Activated T-cell treated with anti-CD3 and anti-CD28 coated beads for 4 hours (primary cell): ENCODE measurements at regions not wholly inside any gene's neighbourhood (a gene's known extent, or its start where the extent isn't known, plus 50 kb on each side); places are given as distances from the start of the nearest gene placed in this dataset.

Experiments
- DNase-seq: peaks from one replicate; pipeline ENCODE4 v3.0.0-alpha.2; 2020

DNA sequence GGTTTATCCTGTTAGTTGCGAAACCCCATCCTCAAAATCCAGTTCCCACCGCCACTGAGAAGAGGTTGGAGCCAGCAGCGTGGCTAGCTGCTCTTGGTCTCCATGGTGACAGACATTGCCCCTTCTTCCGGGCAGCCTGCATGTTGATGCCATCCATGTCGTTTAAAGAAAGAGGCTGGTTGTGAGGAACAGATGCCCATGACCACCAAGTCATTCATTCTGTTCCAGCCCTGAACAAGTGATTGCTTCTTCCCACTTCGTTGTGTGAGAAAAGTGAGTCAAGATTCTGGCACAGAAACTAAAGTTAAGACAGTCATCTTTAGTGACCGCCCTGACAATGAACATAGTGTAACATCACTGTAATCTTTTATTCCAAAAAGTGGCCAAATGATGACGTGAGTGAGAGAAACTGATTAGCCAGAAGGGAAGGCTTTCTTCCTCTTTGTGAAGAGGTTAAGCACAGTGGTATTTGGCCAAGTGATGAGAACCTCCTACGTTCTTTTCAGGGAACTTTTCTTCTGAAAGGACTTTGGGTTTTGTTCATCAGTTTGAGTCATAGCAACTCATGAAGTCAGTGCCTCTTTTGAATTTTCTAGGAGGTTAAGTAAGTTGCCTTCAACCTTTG, 272.5 kb downstream of the GALR1 start:
- no peak for DNase-seq

- DNase-seq, result no peak
Measured at GRCh38 chr18:77524909-77525308, 275.3 kb downstream of the GALR1 start.

DNA sequence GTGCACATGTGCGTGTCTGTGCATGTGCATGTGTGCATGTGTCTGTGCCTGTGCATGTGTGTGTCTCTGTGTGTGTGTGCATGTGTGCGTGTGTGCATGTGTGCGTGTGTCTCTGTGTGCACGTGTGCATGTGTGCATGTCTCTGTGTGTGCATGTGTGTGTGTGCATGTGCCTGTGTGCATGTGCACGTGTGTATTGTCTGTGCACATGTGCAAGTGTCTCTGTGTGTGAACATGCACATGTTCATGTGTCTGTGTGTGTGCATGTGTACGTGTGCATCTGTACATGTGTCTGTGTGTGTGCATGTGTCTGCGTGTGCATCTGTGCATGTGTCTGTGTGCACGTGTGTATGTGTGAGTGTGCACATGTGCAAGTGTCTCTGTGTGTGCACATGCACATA, 277.3 kb downstream of the GALR1 start:
- no peak for DNase-seq

DNA sequence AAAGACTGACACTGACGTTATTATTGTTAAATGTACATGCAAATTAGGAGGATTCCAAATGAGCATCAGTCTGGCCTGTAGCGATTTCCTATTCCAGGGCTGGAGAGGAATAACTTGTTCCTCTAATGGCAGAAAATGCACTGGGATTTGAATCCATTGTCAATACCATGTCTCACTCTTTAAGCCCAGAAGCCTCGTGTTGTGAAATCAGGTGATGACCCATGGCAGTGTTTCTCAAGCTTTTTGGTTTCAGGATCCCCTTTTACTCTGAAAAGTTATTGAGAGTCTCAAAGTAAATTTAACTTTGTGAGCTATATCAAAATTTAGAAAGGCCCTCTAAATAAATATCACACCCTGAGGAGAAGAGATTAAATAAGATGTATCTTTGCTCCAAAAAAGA, 279.2 kb downstream of the GALR1 start:
- no peak for DNase-seq

GRCh38 chr18:77529492-77530176, 280.0 kb downstream of the GALR1 start:
- DNase-seq, result no peak

GRCh38 chr18:77530732-77531131, 281.1 kb downstream of the GALR1 start:
- DNase-seq, result no peak

DNA sequence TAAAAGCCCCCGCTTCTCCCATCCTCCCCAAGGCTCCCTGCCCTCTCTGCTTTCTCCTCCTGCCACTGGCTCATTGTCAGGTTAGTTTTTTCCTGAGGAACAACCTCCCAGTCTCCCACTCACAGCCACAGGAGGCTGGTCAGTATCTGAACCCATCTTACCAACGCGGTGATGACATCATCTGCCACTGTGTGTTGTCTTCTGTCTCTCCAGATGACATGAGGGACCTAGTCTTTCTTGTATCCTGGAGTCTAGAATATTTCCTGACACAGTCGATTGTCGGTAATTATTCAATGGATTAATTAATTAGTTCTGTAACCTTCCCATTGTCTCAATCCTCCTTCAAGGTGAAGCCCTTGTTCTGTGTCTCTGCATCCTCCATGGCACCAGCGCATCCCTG, 290.2 kb downstream of the GALR1 start:
- no peak for DNase-seq

DNA sequence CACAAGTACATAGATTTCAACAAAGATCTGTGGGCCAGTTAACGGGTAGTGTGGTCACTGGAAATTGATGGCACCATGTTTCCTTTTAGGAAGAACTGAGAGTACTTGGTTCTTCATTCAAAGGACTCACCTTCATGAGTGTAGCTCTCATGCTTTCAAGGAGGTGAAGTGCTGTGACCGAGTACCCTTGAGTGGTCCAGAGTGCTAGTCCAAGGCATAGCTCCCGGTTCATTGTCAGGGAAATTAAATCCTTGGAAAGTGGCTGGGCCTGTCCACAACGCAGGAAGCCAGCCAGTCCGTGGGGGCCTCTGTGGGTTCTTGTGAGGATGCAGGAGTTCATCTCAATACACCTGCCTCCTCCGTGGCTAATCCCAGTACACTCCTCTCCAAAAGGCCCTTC, 295.1 kb downstream of the GALR1 start:
- no peak for DNase-seq

DNA sequence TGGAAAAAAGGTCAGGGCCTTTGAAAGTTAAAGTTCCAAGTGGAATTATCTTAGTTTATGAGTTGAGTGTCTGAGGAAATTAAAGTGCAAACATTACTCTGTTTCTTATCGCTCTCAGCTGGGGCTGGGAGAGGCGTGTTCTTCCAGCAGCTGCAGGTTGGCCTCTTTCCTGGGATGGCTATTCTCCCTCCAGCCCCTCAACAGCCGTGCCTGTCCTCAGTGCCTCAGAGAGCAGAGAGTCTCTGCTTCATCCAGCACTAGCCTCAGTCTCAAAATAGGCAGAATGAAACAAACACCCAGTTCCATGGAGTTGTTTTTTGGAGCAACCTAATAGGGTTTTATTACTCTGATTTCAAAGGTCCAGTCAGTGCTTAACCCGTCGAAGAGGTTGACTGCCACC, 298.1 kb downstream of the GALR1 start:
- DNase-seq, result no peak

DNA sequence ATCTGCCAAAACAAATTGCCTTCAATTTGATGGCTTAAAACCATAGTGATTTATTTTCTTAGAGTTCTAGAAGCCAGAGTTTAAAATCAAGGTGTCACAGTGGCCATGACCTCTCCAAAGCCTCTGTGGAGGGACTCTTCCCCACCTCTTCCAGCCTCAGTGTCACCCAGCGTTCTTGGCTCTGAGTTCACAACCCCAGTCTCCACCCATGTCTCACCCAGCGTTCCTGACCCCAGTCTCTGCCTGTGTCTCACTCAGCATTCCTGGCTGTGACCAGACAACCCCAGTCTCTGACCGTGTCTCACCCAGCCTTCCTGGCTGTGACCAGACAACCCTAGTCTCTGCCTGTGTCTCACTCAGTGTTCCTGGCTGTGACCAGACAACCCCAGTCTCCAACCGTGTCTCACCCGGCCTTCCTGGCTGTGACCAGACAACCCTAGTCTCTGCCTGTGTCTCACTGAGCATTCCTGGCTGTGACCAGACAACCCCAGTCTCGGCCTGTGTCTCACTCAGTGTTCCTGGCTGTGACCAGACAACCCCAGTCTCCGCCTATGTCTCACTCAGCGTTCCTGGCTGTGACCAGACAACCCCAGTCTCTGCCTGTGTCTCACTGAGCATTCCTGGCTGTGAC, 299.3 kb downstream of the GALR1 start:
- DNase-seq, result no peak

DNA sequence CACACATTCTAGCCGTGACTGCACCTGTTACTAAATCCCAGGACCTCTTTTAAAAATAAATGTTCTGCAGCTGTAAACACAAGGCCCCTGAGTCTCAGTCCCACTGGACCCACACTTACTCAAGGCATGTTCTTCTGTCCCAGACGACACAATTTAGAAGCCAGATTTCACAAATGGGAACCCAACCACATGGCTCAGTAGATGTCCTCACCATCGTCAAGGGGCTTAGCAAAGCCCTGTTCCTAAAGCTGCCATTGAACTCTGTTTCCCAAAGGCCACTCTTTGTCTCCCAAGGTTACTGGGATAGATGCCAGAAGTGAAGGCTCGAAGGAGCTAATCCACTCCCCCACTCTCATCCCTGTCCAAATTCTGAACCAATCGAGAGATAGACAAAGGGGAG, 301.0 kb downstream of the GALR1 start:
- no peak for DNase-seq

- DNase-seq, result no peak
Measured at GRCh38 chr18:77551055-77551454, 301.4 kb downstream of the GALR1 start.

DNA sequence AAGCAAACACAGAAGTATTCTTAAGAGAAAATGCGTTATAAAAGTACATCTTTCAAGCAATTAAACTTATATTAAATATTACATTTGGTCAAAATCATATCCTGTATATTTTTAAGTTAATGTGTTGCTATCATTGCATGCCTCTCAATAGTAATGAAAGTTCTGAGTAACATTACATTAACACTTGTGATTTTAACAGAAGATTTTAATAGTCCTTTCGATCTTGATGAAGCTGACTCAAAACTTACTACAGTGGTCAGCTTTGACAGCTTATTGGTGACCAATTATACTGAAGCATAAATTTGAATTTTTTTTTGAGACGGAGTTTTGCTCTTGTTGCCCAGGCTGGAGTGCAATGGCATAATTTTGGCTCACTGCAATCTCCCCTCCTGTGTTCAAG, 303.3 kb downstream of the GALR1 start:
- DNase-seq, result no peak

DNA sequence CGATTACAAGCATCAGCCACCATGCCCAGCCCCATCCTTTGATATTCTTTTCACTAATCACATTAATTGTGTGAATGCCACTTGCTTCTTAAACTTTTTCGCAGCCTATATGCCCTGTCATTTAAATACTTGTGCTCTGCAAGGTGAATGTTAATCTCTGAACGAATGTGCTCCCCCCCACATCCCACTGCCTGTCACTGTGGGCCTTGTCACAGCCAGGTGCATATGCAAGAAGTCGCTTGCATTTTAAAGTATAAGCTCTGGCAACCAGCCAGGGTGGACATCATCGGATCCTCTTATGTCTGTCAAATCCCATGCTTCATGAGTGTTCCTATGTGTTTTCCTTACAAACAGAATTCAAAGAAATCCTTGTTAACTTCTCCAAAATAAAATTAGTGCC, 304.4 kb downstream of the GALR1 start:
- no peak for DNase-seq

DNA sequence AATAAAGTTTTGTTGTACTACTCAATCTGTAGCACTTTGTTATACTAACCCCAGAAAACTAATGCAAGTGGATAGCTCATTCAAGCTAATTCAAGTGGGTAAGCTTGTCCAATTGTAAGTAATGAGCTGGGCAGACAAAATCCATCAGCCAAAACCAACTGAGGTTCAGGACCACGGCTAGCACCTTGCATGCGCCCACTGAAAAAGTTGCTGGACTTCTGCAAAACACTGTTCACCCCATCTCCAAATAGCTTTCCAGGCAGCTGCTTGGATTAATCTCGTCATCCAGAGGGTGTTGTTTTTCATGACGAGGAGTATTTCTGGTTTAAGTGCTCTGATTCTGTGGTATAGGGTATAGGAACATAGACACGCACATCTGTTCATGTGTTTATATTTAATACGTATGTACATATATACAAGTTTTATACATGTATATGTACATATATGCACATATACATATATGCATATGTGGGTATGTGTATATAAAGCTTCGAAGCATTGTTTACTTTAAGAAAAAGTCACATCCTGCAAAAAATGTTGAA, 307.5 kb downstream of the GALR1 start:
- no peak for DNase-seq

GRCh38 chr18:77559274-77559910, 309.7 kb downstream of the GALR1 start:
- DNase-seq, result no peak

DNA sequence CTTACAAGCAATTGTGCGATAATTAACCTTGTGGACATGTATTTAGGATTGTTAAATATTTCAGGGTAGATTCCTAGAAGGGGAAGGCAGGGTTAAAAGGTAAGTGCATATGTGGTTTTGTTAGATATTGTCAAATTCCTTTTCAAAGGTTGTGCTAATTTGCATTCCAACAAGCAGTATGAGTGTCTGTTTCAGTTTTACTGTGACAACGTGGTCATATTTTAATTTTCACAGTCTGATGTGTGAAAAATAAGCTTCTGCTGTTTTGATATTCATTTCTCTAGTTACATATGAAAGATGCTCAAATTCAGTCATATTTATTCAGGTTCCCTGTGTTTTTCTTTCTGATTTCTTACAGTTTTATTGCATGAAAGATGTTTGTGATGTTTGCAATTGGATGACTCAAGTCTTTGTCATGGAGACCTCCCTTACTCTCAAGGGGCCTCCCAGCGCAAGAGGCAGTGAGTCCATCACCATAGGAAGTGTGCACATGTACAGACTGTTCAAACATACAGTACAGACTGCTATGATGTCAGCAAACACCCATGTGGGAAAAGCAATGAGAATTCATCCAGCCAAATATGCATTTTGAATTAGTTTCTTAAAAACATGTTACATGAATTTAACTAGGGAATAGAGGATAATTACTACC, 310.8 kb downstream of the GALR1 start:
- no peak for DNase-seq

GRCh38 chr18:77566604-77567003, 317.0 kb downstream of the GALR1 start:
- DNase-seq, result no peak

- no peak for DNase-seq
Measured at GRCh38 chr18:77567205-77567604, 317.6 kb downstream of the GALR1 start.

GRCh38 chr18:77571743-77572142, 322.1 kb downstream of the GALR1 start:
- no peak for DNase-seq

GRCh38 chr18:77572537-77572936, 322.9 kb downstream of the GALR1 start:
- no peak for DNase-seq

DNA sequence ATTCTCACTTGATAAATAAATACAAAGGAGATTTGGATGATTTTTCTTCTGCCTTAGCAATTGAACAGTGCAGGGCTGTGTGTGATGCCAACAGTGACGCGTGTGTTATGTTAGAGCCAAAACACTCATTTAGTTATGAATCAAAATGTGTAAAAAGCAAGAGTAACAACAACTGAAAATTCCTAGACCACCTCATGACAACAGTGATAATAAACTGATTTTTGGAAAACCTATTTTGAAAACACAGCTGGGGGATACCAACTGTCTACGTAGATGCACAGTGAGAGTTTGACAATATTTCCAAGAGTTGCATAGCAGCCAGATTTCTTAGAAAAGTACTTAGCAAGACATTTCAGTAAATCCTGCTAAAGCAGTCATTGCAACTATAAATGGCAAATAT, 323.9 kb downstream of the GALR1 start:
- no peak for DNase-seq

DNA sequence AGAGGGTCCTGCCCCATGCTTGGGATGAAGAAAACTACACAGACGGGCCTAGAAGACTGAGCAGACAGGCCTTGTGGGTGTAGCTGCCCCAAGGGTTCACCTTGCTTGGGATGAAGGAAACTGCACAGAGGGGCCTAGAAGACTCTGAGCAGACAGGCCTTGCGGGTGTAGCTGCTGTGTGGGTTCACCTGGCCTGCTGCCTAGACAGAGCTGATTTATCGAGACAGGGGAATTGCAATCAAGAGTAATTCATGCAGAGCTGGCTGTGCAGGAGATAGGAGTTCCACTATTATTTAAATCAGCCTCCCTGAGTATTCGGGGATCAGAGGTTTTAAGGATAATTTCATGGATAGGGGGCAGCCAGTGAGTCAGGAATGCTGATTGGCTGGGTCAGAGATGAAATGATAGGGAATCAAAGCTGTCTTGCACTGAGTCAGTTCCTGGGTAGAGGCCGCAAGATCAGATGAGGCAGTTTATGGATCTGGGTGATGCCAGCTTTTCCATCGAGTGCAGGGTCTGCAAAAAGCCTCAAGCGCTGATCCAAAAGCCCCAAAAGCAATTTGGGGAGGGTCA, 341.4 kb downstream of the GALR1 start:
- no peak for DNase-seq
